Gastrocnemius medialis (tissue), 4 donors: ENCODE measurements at regions not wholly inside any gene's neighbourhood (a gene's known extent, or its start where the extent isn't known, plus 50 kb on each side); places are given as distances from the start of the nearest gene placed in this dataset.
A peak's percentile ranks its signal among the peaks of the same experiment; 100 is the strongest.

Source experiments
- ATAC-seq, 2 donors: fragments of 150-250 bp; one replicate each; pipeline ENCODE4 v1.9.1; 2016
- DNase-seq, 2 donors: peaks; one replicate each; pipeline ENCODE4 v3.0.0-alpha.2; 2019
- H3K27ac ChIP-seq, 4 donors: fragments of 200-600 bp; sonication (generic); 1 replicate in 1 of 4; 2 replicates in 3 of 4; pipeline ENCODE4 v1.5.1; 2016 to 2018; ENCODE audit warnings: mild to moderate bottlenecking in 2 of 4, moderate library complexity in 1 of 4
- H3K27me3 ChIP-seq, 3 donors: fragments of 200-600 bp; sonication (generic) in 2 of 3; 1 replicate in 1 of 3; 2 replicates in 2 of 3; pipeline versions ENCODE4 v1.5.1 to v1.6.0; 2016 to 2019; ENCODE audit warnings: mild to moderate bottlenecking in 1 of 3, moderate library complexity in 1 of 3
- H3K36me3 ChIP-seq, 2 donors: fragments of 200-600 bp; sonication (generic) in 1 of 2; one replicate each; pipeline ENCODE4 v1.5.1; 2017 to 2018
- H3K4me1 ChIP-seq, 2 donors: fragments of 200-600 bp; sonication (generic) in 1 of 2; one replicate each; pipeline ENCODE4 v1.5.1; 2016 to 2017; ENCODE audit warnings: mild to moderate bottlenecking in 2 of 2
- H3K4me3 ChIP-seq, 4 donors: fragments of 200-600 bp; sonication (generic) in 3 of 4; 1 replicate in 1 of 4; 2 replicates in 3 of 4; pipeline ENCODE4 v1.5.1; 2016 to 2019; ENCODE audit warnings: mild to moderate bottlenecking in 2 of 4
- H3K9me3 ChIP-seq, 3 donors: fragments of 200-600 bp; sonication (generic) in 2 of 3; 1 replicate in 1 of 3; 2 replicates in 2 of 3; pipeline ENCODE4 v1.5.1; 2016 to 2019
- CTCF ChIP-seq, 5 experiments: fragments of 450-650 bp in 3 of 5; fragments of 200-600 bp in 2 of 5; sonication (generic) in 2 of 5; IDR thresholded peaks in 4 of 5; conservative IDR thresholded peaks in 1 of 5; 1 replicate in 4 of 5; 2 replicates in 1 of 5; pipeline ENCODE4 v1.5.1; 2016 to 2019; ENCODE audit warnings: antibody characterized with exemption in 5 of 5, mild to moderate bottlenecking in 3 of 5, moderate library complexity in 3 of 5
- POLR2A ChIP-seq, 2 donors: fragments of 450-650 bp; IDR thresholded peaks; one replicate each; pipeline ENCODE4 v1.6.1; 2017; ENCODE audit warnings: antibody characterized with exemption in 2 of 2, mild to moderate bottlenecking in 2 of 2, moderate library complexity in 2 of 2
- in situ Hi-C, 4 donors: fragments of 200-750 bp; cut with MboI; loops; one replicate each; pipeline versions ENCODE4 v1.15.0 to v1.8.0; 2017; ENCODE audit warnings: low sequenced_read_pairs in 4 of 4
- intact Hi-C: fragments of 100-400 bp; cut with DNase I; formaldehyde crosslinking; loops from one replicate; pipeline ENCODE4 v1.15.1; 2023; ENCODE audit warnings: low total_unique reads

GRCh38 chr4:129514852-129515251, 418.9 kb downstream of the C4orf33 start:
- H3K4me3 ChIP-seq = no peak overlapping the region
- no peaks in the 10 kb centered on the region for H3K27me3 ChIP-seq
- no peak for ATAC-seq
- no peaks in the 10 kb centered on the region for H3K36me3 ChIP-seq
- DNase-seq = no peak
- H3K4me1 ChIP-seq = no peaks in the 10 kb centered on the region
- TF ChIP-seq CTCF (IDR thresholded peaks at IDR 0.05 in 4 of 5, conservative IDR thresholded peaks at IDR 0.05 in 1 of 5) (no peak), POLR2A (IDR thresholded peaks at IDR 0.05) (no peak)
- intact Hi-C loops (no loop called here), in situ Hi-C loops (no loop called here)
- no peaks in the 10 kb centered on the region for H3K9me3 ChIP-seq
- no peak overlapping the region for H3K27ac ChIP-seq

GRCh38 chr4:129515356-129515755, 419.4 kb downstream of the C4orf33 start:
- Histone ChIP-seq H3K36me3 (no peaks in the 10 kb centered on the region), H3K4me3 (no peak overlapping the region), H3K27me3 (no peaks in the 10 kb centered on the region), H3K9me3 (no peaks in the 10 kb centered on the region), H3K27ac (no peak overlapping the region), H3K4me1 (no peaks in the 10 kb centered on the region)
- in situ Hi-C loops (no loop called here), intact Hi-C loops (no loop called here)
- DNase-seq = no peak
- no peak for ATAC-seq
- no peak for TF ChIP-seq POLR2A (IDR thresholded peaks at IDR 0.05)
- no peak for TF ChIP-seq CTCF (IDR thresholded peaks at IDR 0.05 in 4 of 5, conservative IDR thresholded peaks at IDR 0.05 in 1 of 5)

GRCh38 chr4:129526812-129527211, 430.9 kb downstream of the C4orf33 start:
- intact Hi-C loops (no loop called here), in situ Hi-C loops (no loop called here)

GRCh38 chr4:129531253-129531652, 435.3 kb downstream of the C4orf33 start:
- intact Hi-C loops (no loop called here), in situ Hi-C loops (no loop called here)
- no peak for ATAC-seq
- Histone ChIP-seq H3K4me3 (no peak overlapping the region), H3K4me1 (no peaks in the 10 kb centered on the region), H3K36me3 (no peaks in the 10 kb centered on the region), H3K27ac (no peak overlapping the region), H3K9me3 (no peaks in the 10 kb centered on the region), H3K27me3 (no peaks in the 10 kb centered on the region)
- no peak for DNase-seq
- TF ChIP-seq POLR2A (IDR thresholded peaks at IDR 0.05) (no peak), CTCF (IDR thresholded peaks at IDR 0.05 in 4 of 5, conservative IDR thresholded peaks at IDR 0.05 in 1 of 5) (no peak)

More at GRCh38 chr4:129526812-129527211, 430.9 kb downstream of the C4orf33 start:
- H3K27me3 ChIP-seq = no peaks in the 10 kb centered on the region
- H3K9me3 ChIP-seq = no peaks in the 10 kb centered on the region
- no peaks in the 10 kb centered on the region for H3K36me3 ChIP-seq
- TF ChIP-seq CTCF (IDR thresholded peaks at IDR 0.05 in 4 of 5, conservative IDR thresholded peaks at IDR 0.05 in 1 of 5) = peak in 2 of 5 experiments; percentile 21 to 34
- TF ChIP-seq POLR2A (IDR thresholded peaks at IDR 0.05) = no peak
- no peak overlapping the region for H3K4me3 ChIP-seq
- no peak overlapping the region for H3K27ac ChIP-seq
- DNase-seq (no peak), ATAC-seq (no peak)
- no peaks in the 10 kb centered on the region for H3K4me1 ChIP-seq

- no peak for TF ChIP-seq POLR2A (IDR thresholded peaks at IDR 0.05)
- no peak for TF ChIP-seq CTCF (IDR thresholded peaks at IDR 0.05 in 4 of 5, conservative IDR thresholded peaks at IDR 0.05 in 1 of 5)
- H3K27ac ChIP-seq = no peak overlapping the region
- intact Hi-C loops = no loop called here
- DNase-seq (no peak), ATAC-seq (no peak)
- no peaks in the 10 kb centered on the region for H3K4me1 ChIP-seq
- no peaks in the 10 kb centered on the region for H3K36me3 ChIP-seq
- no peaks in the 10 kb centered on the region for H3K9me3 ChIP-seq
- no peak overlapping the region for H3K4me3 ChIP-seq
- H3K27me3 ChIP-seq = no peaks in the 10 kb centered on the region
- in situ Hi-C loops = no loop called here
Observed at GRCh38 chr4:129532573-129532972, 436.6 kb downstream of the C4orf33 start.
